Immature natural killer cell (primary cell): ENCODE measurements at regions not wholly inside any gene's neighbourhood (a gene's known extent, or its start where the extent isn't known, plus 50 kb on each side); places are given as distances from the start of the nearest gene placed in this dataset.

Source experiments
- DNase-seq, 3 donors: peaks; one replicate each; pipeline ENCODE4 v3.0.0; 2022; ENCODE audit warnings: mixed read lengths in 1 of 3
- H3K27ac Mint-ChIP-seq, 6 donors: one replicate each; pipeline ENCODE4 v1.8.0; 2020; ENCODE audit warnings: mixed read lengths in 6 of 6, mild to moderate bottlenecking in 5 of 6, inconsistent platforms in 4 of 6, moderate library complexity in 3 of 6
- H3K27me3 Mint-ChIP-seq, 3 donors: one replicate each; pipeline ENCODE4 v1.8.0; 2020 to 2021; ENCODE audit warnings: low read depth in 3 of 3, mild to moderate bottlenecking in 3 of 3, mixed read lengths in 3 of 3, moderate library complexity in 3 of 3, inconsistent platforms in 1 of 3
- H3K36me3 Mint-ChIP-seq, 3 donors: one replicate each; pipeline ENCODE4 v1.8.0; 2020; ENCODE audit warnings: mixed read lengths in 3 of 3, inconsistent platforms in 2 of 3, mild to moderate bottlenecking in 2 of 3
- H3K4me1 Mint-ChIP-seq, 2 donors: one replicate each; pipeline ENCODE4 v1.8.0; 2020; ENCODE audit warnings: inconsistent platforms in 2 of 2, mild to moderate bottlenecking in 2 of 2, mixed read lengths in 2 of 2, moderate library complexity in 1 of 2
- H3K4me3 Mint-ChIP-seq, 5 donors: one replicate each; pipeline ENCODE4 v1.8.0; 2020; ENCODE audit warnings: mild to moderate bottlenecking in 5 of 5, mixed read lengths in 5 of 5, inconsistent platforms in 3 of 5, moderate library complexity in 3 of 5
- H3K9me3 Mint-ChIP-seq, 6 donors: one replicate each; pipeline ENCODE4 v1.8.0; 2020; ENCODE audit warnings: mild to moderate bottlenecking in 6 of 6, mixed read lengths in 6 of 6, inconsistent platforms in 4 of 6, moderate library complexity in 3 of 6

- Mint-ChIP-seq H3K4me1 (no peaks in the 10 kb centered on the region), H3K27ac (no peak overlapping the region), H3K36me3 (no peaks in the 10 kb centered on the region), H3K9me3 (peaks cover 0 to 2% (median 0%) of the 10 kb centered on the region in 6 donors), H3K4me3 (no peak overlapping the region), H3K27me3 (peaks cover 7 to 12% (median 8%) of the 10 kb centered on the region in 3 donors)
- DNase-seq, result no peak
Observed at GRCh38 chr15:101543926-101544612, 54.6 kb upstream of the PCSK6 start.

- no peak for DNase-seq
- H3K4me3 Mint-ChIP-seq, result no peak overlapping the region
- peaks cover 0 to 2% (median 0%) of the 10 kb centered on the region in 6 donors for H3K9me3 Mint-ChIP-seq
- H3K4me1 Mint-ChIP-seq, result no peaks in the 10 kb centered on the region
- no peak overlapping the region for H3K27ac Mint-ChIP-seq
- H3K27me3 Mint-ChIP-seq, result peaks cover 7 to 12% (median 8%) of the 10 kb centered on the region in 3 donors
- no peaks in the 10 kb centered on the region for H3K36me3 Mint-ChIP-seq
Observed at GRCh38 chr15:101543431-101543830, 53.9 kb upstream of the PCSK6 start.

GRCh38 chr15:101543026-101543390 lies 53.5 kb upstream of the PCSK6 start:
- DNase-seq, result no peak
- H3K4me3 Mint-ChIP-seq, result no peak overlapping the region
- peaks cover 7 to 12% (median 8%) of the 10 kb centered on the region in 3 donors for H3K27me3 Mint-ChIP-seq

GRCh38 chr15:101542306-101543025 lies 53.0 kb upstream of the PCSK6 start:
- H3K4me1 Mint-ChIP-seq, result no peaks in the 10 kb centered on the region
- peak overlapping the region in 1 of 6 donors; percentile 47 for H3K27ac Mint-ChIP-seq
- DNase-seq, result no peak
- H3K27me3 Mint-ChIP-seq, result peaks cover 3 to 8% (median 6%) of the 10 kb centered on the region in 3 donors
- H3K9me3 Mint-ChIP-seq, result no peaks in the 10 kb centered on the region
- H3K36me3 Mint-ChIP-seq, result no peaks in the 10 kb centered on the region
- H3K4me3 Mint-ChIP-seq, result no peak overlapping the region

More at GRCh38 chr15:101543026-101543390, 53.5 kb upstream of the PCSK6 start:
- no peaks in the 10 kb centered on the region for H3K36me3 Mint-ChIP-seq
- no peak overlapping the region for H3K27ac Mint-ChIP-seq
- no peaks in the 10 kb centered on the region for H3K4me1 Mint-ChIP-seq
- H3K9me3 Mint-ChIP-seq, result peaks cover 0 to 2% (median 0%) of the 10 kb centered on the region in 6 donors

- DNase-seq, result no peak
- H3K27ac Mint-ChIP-seq, result peak overlapping the region in 1 of 6 donors; percentile 47
Observed at GRCh38 chr15:101541501-101542292, 52.2 kb upstream of the PCSK6 start.

GRCh38 chr15:101540480-101541239 lies 51.2 kb upstream of the PCSK6 start:
- Mint-ChIP-seq H3K27me3 (peaks cover 0 to 6% (median under 1%) of the 10 kb centered on the region in 3 donors), H3K27ac (no peak overlapping the region), H3K36me3 (no peaks in the 10 kb centered on the region), H3K4me1 (no peaks in the 10 kb centered on the region), H3K4me3 (no peak overlapping the region), H3K9me3 (no peaks in the 10 kb centered on the region)
- no peak for DNase-seq

More at GRCh38 chr15:101541501-101542292, 52.2 kb upstream of the PCSK6 start:
- peaks cover 2 to 6% (median 4%) of the 10 kb centered on the region in 3 donors for H3K27me3 Mint-ChIP-seq
- no peaks in the 10 kb centered on the region for H3K4me1 Mint-ChIP-seq
- no peaks in the 10 kb centered on the region for H3K9me3 Mint-ChIP-seq
- no peak overlapping the region for H3K4me3 Mint-ChIP-seq
- H3K36me3 Mint-ChIP-seq, result no peaks in the 10 kb centered on the region

GRCh38 chr15:101539930-101540329 lies 50.4 kb upstream of the PCSK6 start:
- no peak overlapping the region for H3K4me3 Mint-ChIP-seq
- no peaks in the 10 kb centered on the region for H3K4me1 Mint-ChIP-seq
- no peaks in the 10 kb centered on the region for H3K9me3 Mint-ChIP-seq
- peaks cover 0 to 4% (median 0%) of the 10 kb centered on the region in 3 donors for H3K27me3 Mint-ChIP-seq
- H3K36me3 Mint-ChIP-seq, result no peaks in the 10 kb centered on the region
- no peak for DNase-seq
- no peak overlapping the region for H3K27ac Mint-ChIP-seq

GRCh38 chr15:101539492-101539891 lies 50.0 kb upstream of the PCSK6 start:
- Mint-ChIP-seq H3K27ac (no peak overlapping the region), H3K36me3 (no peaks in the 10 kb centered on the region), H3K4me1 (no peaks in the 10 kb centered on the region), H3K27me3 (peaks cover 0 to 4% (median 2%) of the 10 kb centered on the region in 3 donors), H3K9me3 (no peaks in the 10 kb centered on the region), H3K4me3 (no peak overlapping the region)
- no peak for DNase-seq
